ENCODE measurements at regions not wholly inside any gene's neighbourhood (a gene's known extent, or its start where the extent isn't known, plus 50 kb on each side); places are given as distances from the start of the nearest gene placed in this dataset.
A peak's percentile ranks its signal among the peaks of the same experiment; 100 is the strongest.

DNA sequence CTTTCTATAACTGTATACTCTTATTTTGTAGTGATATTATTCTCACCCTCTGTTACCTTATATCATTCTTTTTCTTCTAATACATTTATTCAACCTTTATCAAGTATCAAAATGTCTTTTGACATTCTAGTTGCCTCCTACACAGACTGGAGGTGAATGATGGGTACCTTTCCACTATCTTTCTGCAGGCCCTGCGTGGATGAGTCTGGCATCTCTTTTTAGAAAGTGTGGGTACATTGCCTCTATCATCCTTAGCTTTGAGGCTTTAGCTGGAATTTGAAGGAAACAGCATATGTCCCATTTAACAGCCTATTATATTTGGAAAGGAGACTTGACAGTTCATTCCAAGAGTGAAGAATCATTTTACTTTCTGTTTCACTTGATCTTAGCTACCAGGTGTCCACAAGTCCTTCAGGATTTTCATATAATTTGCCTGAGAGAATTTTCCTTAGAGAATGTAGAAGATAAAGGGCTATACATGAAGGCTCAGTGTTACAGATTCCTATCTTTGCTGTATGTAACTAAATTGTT is 192.0 kb downstream of the CWF19L2 start (continued):
- TF ChIP-seq, protein P1, sequence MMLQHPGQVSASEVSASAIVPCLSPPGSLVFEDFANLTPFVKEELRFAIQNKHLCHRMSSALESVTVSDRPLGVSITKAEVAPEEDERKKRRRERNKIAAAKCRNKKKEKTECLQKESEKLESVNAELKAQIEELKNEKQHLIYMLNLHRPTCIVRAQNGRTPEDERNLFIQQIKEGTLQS (IDR thresholded peaks at IDR 0.05): no peak
- no peak for TF ChIP-seq TCF7L2 (IDR thresholded peaks at IDR 0.05; ENCODE audit: borderline replicate concordance, extremely low read depth, insufficient read depth, insufficient read length)
- no peak for TF ChIP-seq SP1 (IDR thresholded peaks at IDR 0.05; ENCODE audit: low read depth)

- no peak overlapping the region for H3K27ac ChIP-seq (ENCODE audit: low read depth, low read length)
- intact Hi-C loops (cut with micrococcal nuclease): no loop called here
- no peaks in the 10 kb centered on the region for H3K9me2 ChIP-seq (ENCODE audit: insufficient read depth)
- H4K20me1 ChIP-seq (ENCODE audit: insufficient read depth): no peaks in the 10 kb centered on the region
- no peak overlapping the region for H2AFZ ChIP-seq (ENCODE audit: low read depth, low read length, poor library complexity, severe bottlenecking)
- H3K36me3 ChIP-seq (ENCODE audit: control insufficient read depth in 1 of 2, insufficient read depth in 2 of 2, low read length in 2 of 2): no peaks in the 10 kb centered on the region
- TSS peak; percentile 11 for BruUV-seq (replicated peaks)
- H3K9ac ChIP-seq (ENCODE audit: low read length): no peak overlapping the region
- H3K79me2 ChIP-seq (ENCODE audit: insufficient read depth, low read length): no peaks in the 10 kb centered on the region
- ChIA-PET POLR2A (no interaction called here), CTCF (no interaction called here), RAD21 (ENCODE audit: low non-redundant PET in 1 of 2, low total read pairs in 2 of 2, uncharacterized antibody in 2 of 2, unreplicated experiment in 2 of 2) (no interaction called here)
- no peak for DNase-seq (ENCODE audit: low read depth, low spot score)
- H3K27me3 ChIP-seq (ENCODE audit: insufficient read depth, low read length): no peaks in the 10 kb centered on the region; the same call in 1 of the 2 replicates
- no peaks in the 10 kb centered on the region for H3K9me3 ChIP-seq (ENCODE audit: control insufficient read depth in 1 of 2, insufficient read depth in 1 of 2, low read depth in 1 of 2, low read length in 2 of 2)
- H3K4me2 ChIP-seq (ENCODE audit: low read length): no peak overlapping the region
- no peak overlapping the region for H3K4me3 ChIP-seq (replicated peaks in 1 of 2; ENCODE audit: low read depth in 1 of 2, low read length in 2 of 2)
- no peaks in the 10 kb centered on the region for H3K4me1 ChIP-seq (ENCODE audit: control insufficient read depth in 1 of 2, insufficient read depth in 2 of 2, low read length in 2 of 2)
- TF ChIP-seq RAD21 (IDR thresholded peaks at IDR 0.05; ENCODE audit: low read depth): no peak
- TF ChIP-seq MAX (IDR thresholded peaks at IDR 0.05): no peak
- TF ChIP-seq TCF7L2 (IDR thresholded peaks at IDR 0.05; ENCODE audit: borderline replicate concordance, extremely low read depth, insufficient read depth, insufficient read length): no peak
- no peak for ATAC-seq
These were observed 193.6 kb downstream of the CWF19L2 start for GRCh38 chr11:107263844-107264563.

- BruUV-seq (replicated peaks): no TSS peak
- no peak overlapping the region for H2AFZ ChIP-seq (ENCODE audit: low read depth, low read length, poor library complexity, severe bottlenecking)
- no peak overlapping the region for H3K4me2 ChIP-seq (ENCODE audit: low read length)
- no peak overlapping the region for H3K9ac ChIP-seq (ENCODE audit: low read length)
- DNase-seq (ENCODE audit: low read depth, low spot score) (no peak), ATAC-seq (no peak)
- no peak overlapping the region for H3K4me3 ChIP-seq (replicated peaks in 1 of 2; ENCODE audit: low read depth in 1 of 2, low read length in 2 of 2)
- TF ChIP-seq EZH2 (IDR thresholded peaks at IDR 0.05) (no peak), CTCF (IDR thresholded peaks at IDR 0.05 in 2 of 3, conservative IDR thresholded peaks at IDR 0.05 in 1 of 3; ENCODE audit: borderline replicate concordance in 1 of 3, insufficient read depth in 1 of 3, low read depth in 2 of 3, low read length in 2 of 3) (no peak), YY1 (IDR thresholded peaks at IDR 0.05; ENCODE audit: extremely low read depth, insufficient replicate concordance, low read depth, low read length) (no peak), MAX (IDR thresholded peaks at IDR 0.05) (no peak), ZNF274 (IDR thresholded peaks at IDR 0.05; ENCODE audit: low read depth, low read length) (no peak), POLR2AphosphoS5 (IDR thresholded peaks at IDR 0.05; ENCODE audit: low read depth, low read length) (no peak), FOSL1 (IDR thresholded peaks at IDR 0.05; ENCODE audit: low read depth) (no peak), CEBPB (IDR thresholded peaks at IDR 0.05; ENCODE audit: low read depth) (no peak), SIN3A (IDR thresholded peaks at IDR 0.05; ENCODE audit: low read depth) (no peak), ELF1 (IDR thresholded peaks at IDR 0.05; ENCODE audit: borderline replicate concordance, low read depth) (no peak), RAD21 (IDR thresholded peaks at IDR 0.05; ENCODE audit: low read depth) (no peak), ZFX (IDR thresholded peaks at IDR 0.05) (no peak)
- TF ChIP-seq, protein P1 (IDR thresholded peaks at IDR 0.05): no peak
- no peaks in the 10 kb centered on the region for H3K9me3 ChIP-seq (ENCODE audit: control insufficient read depth in 1 of 2, insufficient read depth in 1 of 2, low read depth in 1 of 2, low read length in 2 of 2)
- no peaks in the 10 kb centered on the region; the same call in 1 of the 2 replicates for H3K27me3 ChIP-seq (ENCODE audit: insufficient read depth, low read length)
- ChIA-PET CTCF (no interaction called here), RAD21 (ENCODE audit: low non-redundant PET in 1 of 2, low total read pairs in 2 of 2, uncharacterized antibody in 2 of 2, unreplicated experiment in 2 of 2) (no interaction called here), POLR2A (no interaction called here)
- no peak overlapping the region for H3K27ac ChIP-seq (ENCODE audit: low read depth, low read length)
- no peaks in the 10 kb centered on the region for H4K20me1 ChIP-seq (ENCODE audit: insufficient read depth)
- no peaks in the 10 kb centered on the region for H3K4me1 ChIP-seq (ENCODE audit: control insufficient read depth in 1 of 2, insufficient read depth in 2 of 2, low read length in 2 of 2)
- intact Hi-C loops (cut with micrococcal nuclease): no loop called here
- H3K36me3 ChIP-seq (ENCODE audit: control insufficient read depth in 1 of 2, insufficient read depth in 2 of 2, low read length in 2 of 2): no peaks in the 10 kb centered on the region
- H3K9me2 ChIP-seq (ENCODE audit: insufficient read depth): no peaks in the 10 kb centered on the region
- H3K79me2 ChIP-seq (ENCODE audit: insufficient read depth, low read length): no peaks in the 10 kb centered on the region
These were observed 197.8 kb downstream of the CWF19L2 start for GRCh38 chr11:107259811-107260221.
